K562 (cell line): ENCODE measurements at regions not wholly inside any gene's neighbourhood (a gene's known extent, or its start where the extent isn't known, plus 50 kb on each side); places are given as distances from the start of the nearest gene placed in this dataset.

Source experiments
- E2F3 ChIP-seq: fragments of 250-450 bp; sonication (Bioruptor Pico); IDR thresholded peaks from 2 replicates; pipeline ENCODE4 v1.4.0; 2020; ENCODE audit warnings: mild to moderate bottlenecking
- ELK3 ChIP-seq: fragments of 450-650 bp; formaldehyde crosslinking; IDR thresholded peaks from 2 replicates; pipeline ENCODE4 v1.4.0; 2020; ENCODE audit warnings: mild to moderate bottlenecking
- FOXJ3 ChIP-seq: sonication (generic); formaldehyde crosslinking; IDR thresholded peaks from 2 replicates; pipeline ENCODE4 v1.4.0; 2020; ENCODE audit warnings: mild to moderate bottlenecking, missing genetic modification reagents
- KDM1A ChIP-seq, 2 experiments: fragments of 450-650 bp; IDR thresholded peaks; 2 replicates each; pipeline ENCODE4 v1.6.1; 2016; ENCODE audit warnings: mild to moderate bottlenecking in 2 of 2
- KLF6 ChIP-seq: fragments of 250-450 bp; sonication (Bioruptor Pico); IDR thresholded peaks from 2 replicates; pipeline ENCODE4 v1.4.0; 2020; ENCODE audit warnings: mild to moderate bottlenecking, moderate library complexity, borderline replicate concordance
- MBD2 ChIP-seq: sonication (generic); IDR thresholded peaks from 2 replicates; pipeline ENCODE4 v1.6.1; 2016; ENCODE audit warnings: low read depth, borderline replicate concordance
- MECOM ChIP-seq: fragments of 250-450 bp; sonication (Bioruptor Pico); IDR thresholded peaks from 2 replicates; pipeline ENCODE4 v1.8.0; 2022; ENCODE audit warnings: inconsistent platforms
- NR2C1 ChIP-seq, 2 experiments: fragments of 450-650 bp; IDR thresholded peaks; 2 replicates each; pipeline ENCODE4 v1.6.1; 2017; ENCODE audit warnings: mild to moderate bottlenecking in 2 of 2, antibody characterized with exemption in 1 of 2, inconsistent platforms in 1 of 2, missing compliant biosample characterization in 1 of 2, missing genetic modification characterization in 1 of 2
- PYGO2 ChIP-seq: fragments of 450-650 bp; IDR thresholded peaks from 2 replicates; pipeline ENCODE4 v1.6.1; 2016; ENCODE audit warnings: mild to moderate bottlenecking, missing genetic modification characterization, moderate library complexity, missing compliant biosample characterization
- ZBTB2 ChIP-seq: fragments of 450-650 bp; IDR thresholded peaks from 2 replicates; pipeline ENCODE4 v1.6.1; 2016; ENCODE audit warnings: antibody characterized with exemption
- ZNF165 ChIP-seq: fragments of 250-450 bp; sonication (Bioruptor Pico); IDR thresholded peaks from 2 replicates; pipeline ENCODE4 v1.4.0; 2020; ENCODE audit warnings: borderline replicate concordance
- ZNF212 ChIP-seq: fragments of 450-650 bp; formaldehyde crosslinking; IDR thresholded peaks from 2 replicates; pipeline ENCODE4 v1.4.0; 2020; ENCODE audit warnings: mild to moderate bottlenecking
- ZNF217 ChIP-seq: sonication (generic); formaldehyde crosslinking; IDR thresholded peaks from 2 replicates; pipeline ENCODE4 v1.8.0; 2022; ENCODE audit warnings: mild to moderate bottlenecking, missing genetic modification reagents
- ZNF76 ChIP-seq: fragments of 250-450 bp; sonication (Bioruptor Pico); IDR thresholded peaks from 2 replicates; pipeline ENCODE4 v1.4.0; 2020; ENCODE audit warnings: mild to moderate bottlenecking, moderate library complexity, borderline replicate concordance
- TF ChIP-seq, protein P1 (sequence below): fragments of 450-650 bp; IDR thresholded peaks from 2 replicates; pipeline ENCODE4 v1.6.1; 2016; ENCODE audit warnings: mild to moderate bottlenecking, moderate library complexity

DNA sequence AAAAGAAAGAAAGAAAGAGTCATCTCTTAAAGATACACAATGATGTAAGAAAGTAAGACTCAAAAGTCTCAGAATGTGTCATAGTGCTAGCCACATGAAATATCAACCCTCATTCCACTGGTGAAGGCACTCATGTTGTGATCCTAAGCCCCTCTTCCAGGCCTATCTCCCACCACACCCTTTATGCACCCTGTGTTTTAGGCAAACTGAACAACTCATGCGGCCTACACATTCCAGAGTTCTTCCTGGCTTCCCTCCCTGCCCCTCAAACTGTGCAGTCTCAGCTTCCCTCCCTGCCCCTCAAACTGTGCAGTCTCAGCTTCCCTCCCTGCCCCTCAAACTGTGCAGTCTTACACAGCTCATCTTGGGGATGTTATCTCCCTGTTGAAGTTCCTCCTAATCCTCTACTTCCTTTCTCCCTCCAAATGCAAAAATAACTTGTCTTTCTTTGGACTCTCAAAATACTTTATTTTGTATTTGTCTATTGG is 69.0 kb upstream of the FNDC3B start (continued):
- TF ChIP-seq FOXJ3 (CRISPR knock-in tag) (no peak), ZNF212 (CRISPR knock-in tag) (no peak), KDM1A (IDR thresholded peaks at IDR 0.05) (no peak), ELK3 (CRISPR knock-in tag) (no peak), MBD2 (no peak), ZNF76 (CRISPR knock-in tag) (0 out of 2 replicates have a peak, but pooled peaks have one; percentile 60), E2F3 (CRISPR knock-in tag) (peak; percentile 60; the same call in 1 of the 2 replicates), NR2C1 (IDR thresholded peaks at IDR 0.05) (no peak), NR2C1 (tag; IDR thresholded peaks at IDR 0.05) (peak; percentile 57; the same call in 1 of the 2 replicates), ZNF165 (CRISPR knock-in tag) (no peak), ZNF217 (CRISPR knock-in tag) (no peak), ZBTB2 (peak; percentile 5; the same call in 1 of the 2 replicates), PYGO2 (tag) (no peak), KLF6 (CRISPR knock-in tag) (peak; percentile 8; the same call in 1 of the 2 replicates), MECOM (CRISPR knock-in tag) (0 out of 2 replicates have a peak, but pooled peaks have one; percentile 31)
- TF ChIP-seq, protein P1, sequence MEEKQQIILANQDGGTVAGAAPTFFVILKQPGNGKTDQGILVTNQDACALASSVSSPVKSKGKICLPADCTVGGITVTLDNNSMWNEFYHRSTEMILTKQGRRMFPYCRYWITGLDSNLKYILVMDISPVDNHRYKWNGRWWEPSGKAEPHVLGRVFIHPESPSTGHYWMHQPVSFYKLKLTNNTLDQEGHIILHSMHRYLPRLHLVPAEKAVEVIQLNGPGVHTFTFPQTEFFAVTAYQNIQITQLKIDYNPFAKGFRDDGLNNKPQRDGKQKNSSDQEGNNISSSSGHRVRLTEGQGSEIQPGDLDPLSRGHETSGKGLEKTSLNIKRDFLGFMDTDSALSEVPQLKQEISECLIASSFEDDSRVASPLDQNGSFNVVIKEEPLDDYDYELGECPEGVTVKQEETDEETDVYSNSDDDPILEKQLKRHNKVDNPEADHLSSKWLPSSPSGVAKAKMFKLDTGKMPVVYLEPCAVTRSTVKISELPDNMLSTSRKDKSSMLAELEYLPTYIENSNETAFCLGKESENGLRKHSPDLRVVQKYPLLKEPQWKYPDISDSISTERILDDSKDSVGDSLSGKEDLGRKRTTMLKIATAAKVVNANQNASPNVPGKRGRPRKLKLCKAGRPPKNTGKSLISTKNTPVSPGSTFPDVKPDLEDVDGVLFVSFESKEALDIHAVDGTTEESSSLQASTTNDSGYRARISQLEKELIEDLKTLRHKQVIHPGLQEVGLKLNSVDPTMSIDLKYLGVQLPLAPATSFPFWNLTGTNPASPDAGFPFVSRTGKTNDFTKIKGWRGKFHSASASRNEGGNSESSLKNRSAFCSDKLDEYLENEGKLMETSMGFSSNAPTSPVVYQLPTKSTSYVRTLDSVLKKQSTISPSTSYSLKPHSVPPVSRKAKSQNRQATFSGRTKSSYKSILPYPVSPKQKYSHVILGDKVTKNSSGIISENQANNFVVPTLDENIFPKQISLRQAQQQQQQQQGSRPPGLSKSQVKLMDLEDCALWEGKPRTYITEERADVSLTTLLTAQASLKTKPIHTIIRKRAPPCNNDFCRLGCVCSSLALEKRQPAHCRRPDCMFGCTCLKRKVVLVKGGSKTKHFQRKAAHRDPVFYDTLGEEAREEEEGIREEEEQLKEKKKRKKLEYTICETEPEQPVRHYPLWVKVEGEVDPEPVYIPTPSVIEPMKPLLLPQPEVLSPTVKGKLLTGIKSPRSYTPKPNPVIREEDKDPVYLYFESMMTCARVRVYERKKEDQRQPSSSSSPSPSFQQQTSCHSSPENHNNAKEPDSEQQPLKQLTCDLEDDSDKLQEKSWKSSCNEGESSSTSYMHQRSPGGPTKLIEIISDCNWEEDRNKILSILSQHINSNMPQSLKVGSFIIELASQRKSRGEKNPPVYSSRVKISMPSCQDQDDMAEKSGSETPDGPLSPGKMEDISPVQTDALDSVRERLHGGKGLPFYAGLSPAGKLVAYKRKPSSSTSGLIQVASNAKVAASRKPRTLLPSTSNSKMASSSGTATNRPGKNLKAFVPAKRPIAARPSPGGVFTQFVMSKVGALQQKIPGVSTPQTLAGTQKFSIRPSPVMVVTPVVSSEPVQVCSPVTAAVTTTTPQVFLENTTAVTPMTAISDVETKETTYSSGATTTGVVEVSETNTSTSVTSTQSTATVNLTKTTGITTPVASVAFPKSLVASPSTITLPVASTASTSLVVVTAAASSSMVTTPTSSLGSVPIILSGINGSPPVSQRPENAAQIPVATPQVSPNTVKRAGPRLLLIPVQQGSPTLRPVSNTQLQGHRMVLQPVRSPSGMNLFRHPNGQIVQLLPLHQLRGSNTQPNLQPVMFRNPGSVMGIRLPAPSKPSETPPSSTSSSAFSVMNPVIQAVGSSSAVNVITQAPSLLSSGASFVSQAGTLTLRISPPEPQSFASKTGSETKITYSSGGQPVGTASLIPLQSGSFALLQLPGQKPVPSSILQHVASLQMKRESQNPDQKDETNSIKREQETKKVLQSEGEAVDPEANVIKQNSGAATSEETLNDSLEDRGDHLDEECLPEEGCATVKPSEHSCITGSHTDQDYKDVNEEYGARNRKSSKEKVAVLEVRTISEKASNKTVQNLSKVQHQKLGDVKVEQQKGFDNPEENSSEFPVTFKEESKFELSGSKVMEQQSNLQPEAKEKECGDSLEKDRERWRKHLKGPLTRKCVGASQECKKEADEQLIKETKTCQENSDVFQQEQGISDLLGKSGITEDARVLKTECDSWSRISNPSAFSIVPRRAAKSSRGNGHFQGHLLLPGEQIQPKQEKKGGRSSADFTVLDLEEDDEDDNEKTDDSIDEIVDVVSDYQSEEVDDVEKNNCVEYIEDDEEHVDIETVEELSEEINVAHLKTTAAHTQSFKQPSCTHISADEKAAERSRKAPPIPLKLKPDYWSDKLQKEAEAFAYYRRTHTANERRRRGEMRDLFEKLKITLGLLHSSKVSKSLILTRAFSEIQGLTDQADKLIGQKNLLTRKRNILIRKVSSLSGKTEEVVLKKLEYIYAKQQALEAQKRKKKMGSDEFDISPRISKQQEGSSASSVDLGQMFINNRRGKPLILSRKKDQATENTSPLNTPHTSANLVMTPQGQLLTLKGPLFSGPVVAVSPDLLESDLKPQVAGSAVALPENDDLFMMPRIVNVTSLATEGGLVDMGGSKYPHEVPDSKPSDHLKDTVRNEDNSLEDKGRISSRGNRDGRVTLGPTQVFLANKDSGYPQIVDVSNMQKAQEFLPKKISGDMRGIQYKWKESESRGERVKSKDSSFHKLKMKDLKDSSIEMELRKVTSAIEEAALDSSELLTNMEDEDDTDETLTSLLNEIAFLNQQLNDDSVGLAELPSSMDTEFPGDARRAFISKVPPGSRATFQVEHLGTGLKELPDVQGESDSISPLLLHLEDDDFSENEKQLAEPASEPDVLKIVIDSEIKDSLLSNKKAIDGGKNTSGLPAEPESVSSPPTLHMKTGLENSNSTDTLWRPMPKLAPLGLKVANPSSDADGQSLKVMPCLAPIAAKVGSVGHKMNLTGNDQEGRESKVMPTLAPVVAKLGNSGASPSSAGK, result peak; percentile 61
